Thoracic aorta (tissue), 2 donors: ENCODE measurements at regions not wholly inside any gene's neighbourhood (a gene's known extent, or its start where the extent isn't known, plus 50 kb on each side); places are given as distances from the start of the nearest gene placed in this dataset.

Source experiments
- ATAC-seq: fragments of 150-250 bp; one replicate; pipeline ENCODE4 v1.8.0; 2017; ENCODE audit warnings: low read depth; ENCODE audit not compliant: insufficient number of reproducible peaks, low FRiP score
- DNase-seq: peaks from one replicate; pipeline ENCODE4 v3.0.0-alpha.2; 2020; ENCODE audit warnings: low spot score
- H3K27ac ChIP-seq, 2 donors: fragments of 200-600 bp; sonication (generic); 1 replicate in 1 of 2; 2 replicates in 1 of 2; pipeline ENCODE4 v1.5.1; 2016; ENCODE audit warnings: mild to moderate bottlenecking in 2 of 2, moderate library complexity in 2 of 2
- H3K27me3 ChIP-seq: fragments of 200-600 bp; sonication (generic); replicated peaks from 2 replicates; pipeline ENCODE4 v1.6.0; 2016; ENCODE audit warnings: mild to moderate bottlenecking; ENCODE audit not compliant: insufficient read depth
- H3K36me3 ChIP-seq: fragments of 200-600 bp; sonication (generic); one replicate; pipeline ENCODE4 v1.5.1; 2016
- H3K4me1 ChIP-seq, 2 donors: fragments of 200-600 bp; sonication (generic); 1 replicate in 1 of 2; 2 replicates in 1 of 2; pipeline versions ENCODE4 v1.5.1 to v1.6.0; 2016; ENCODE audit warnings: low read depth in 2 of 2, mild to moderate bottlenecking in 1 of 2; ENCODE audit not compliant: control insufficient read depth in 1 of 2
- H3K4me3 ChIP-seq: fragments of 200-600 bp; sonication (generic); 2 replicates; pipeline ENCODE4 v1.5.1; 2016; ENCODE audit warnings: mild to moderate bottlenecking
- H3K9me3 ChIP-seq: fragments of 200-600 bp; sonication (generic); 2 replicates; pipeline ENCODE4 v1.5.1; 2016
- CTCF ChIP-seq: fragments of 200-600 bp; sonication (generic); IDR thresholded peaks from one replicate; pipeline ENCODE4 v1.5.1; 2019; ENCODE audit warnings: antibody characterized with exemption

- H3K27me3 ChIP-seq = no peaks in the 10 kb centered on the region
- no peak overlapping the region for H3K27ac ChIP-seq
- TF ChIP-seq CTCF = no peak
- H3K9me3 ChIP-seq = no peaks in the 10 kb centered on the region
- H3K4me3 ChIP-seq = no peak overlapping the region
- ATAC-seq (no peak), DNase-seq (no peak)
- H3K4me1 ChIP-seq = no peaks in the 10 kb centered on the region
- H3K36me3 ChIP-seq = no peaks in the 10 kb centered on the region
These were observed 125.3 kb downstream of the TSHZ3 start for GRCh38 chr19:31223740-31224534.

GRCh38 chr19:31220540-31220939 lies 128.7 kb downstream of the TSHZ3 start:
- no peak for ATAC-seq
- H3K9me3 ChIP-seq = no peaks in the 10 kb centered on the region
- no peaks in the 10 kb centered on the region for H3K4me1 ChIP-seq
- H3K27ac ChIP-seq = no peak overlapping the region
- TF ChIP-seq CTCF = no peak
- no peak for DNase-seq
- H3K4me3 ChIP-seq = no peak overlapping the region
- H3K27me3 ChIP-seq = no peaks in the 10 kb centered on the region
- no peaks in the 10 kb centered on the region for H3K36me3 ChIP-seq

- TF ChIP-seq CTCF = no peak
- H3K9me3 ChIP-seq = no peaks in the 10 kb centered on the region
- no peak for DNase-seq
- no peak for ATAC-seq
- H3K27me3 ChIP-seq = no peaks in the 10 kb centered on the region
- H3K4me1 ChIP-seq = no peaks in the 10 kb centered on the region
- H3K4me3 ChIP-seq = no peak overlapping the region
- H3K27ac ChIP-seq = no peak overlapping the region
- no peaks in the 10 kb centered on the region for H3K36me3 ChIP-seq
These were observed 134.2 kb downstream of the TSHZ3 start for GRCh38 chr19:31214997-31215396.

- no peak for TF ChIP-seq CTCF
- peak; percentile 34 for DNase-seq
- no peak overlapping the region for H3K4me3 ChIP-seq
- peak; percentile 67 for ATAC-seq
- H3K27ac ChIP-seq = no peak overlapping the region
- no peaks in the 10 kb centered on the region for H3K4me1 ChIP-seq
- H3K27me3 ChIP-seq = no peaks in the 10 kb centered on the region
- no peaks in the 10 kb centered on the region for H3K36me3 ChIP-seq
- H3K9me3 ChIP-seq = no peaks in the 10 kb centered on the region
These were observed 135.2 kb downstream of the TSHZ3 start for GRCh38 chr19:31214086-31214485.

GRCh38 chr19:31211088-31211487 lies 138.1 kb downstream of the TSHZ3 start:
- ATAC-seq = no peak
- Histone ChIP-seq H3K4me3 (no peak overlapping the region), H3K27ac (no peak overlapping the region), H3K4me1 (no peaks in the 10 kb centered on the region), H3K27me3 (no peaks in the 10 kb centered on the region), H3K9me3 (no peaks in the 10 kb centered on the region), H3K36me3 (no peaks in the 10 kb centered on the region)
- DNase-seq = no peak
- no peak for TF ChIP-seq CTCF
